HUES64 (cell line): ENCODE measurements at regions not wholly inside any gene's neighbourhood (a gene's known extent, or its start where the extent isn't known, plus 50 kb on each side); places are given as distances from the start of the nearest gene placed in this dataset.
"Not testable (repeated sequence)": the region's sequence is repeated elsewhere in the genome, so short reads cannot be mapped to it uniquely, and the experiment has no call there.

Experiments used
- H3K27ac ChIP-seq: 2 replicates; pipeline ENCODE4 v1.7.0; 2013; ENCODE audit warnings: low read depth, low read length, inconsistent platforms
- H3K27me3 ChIP-seq: 2 replicates; pipeline ENCODE4 v1.6.1; 2013; ENCODE audit warnings: mild to moderate bottlenecking, low read length; ENCODE audit not compliant: insufficient read depth
- H3K36me3 ChIP-seq: 2 replicates; pipeline ENCODE4 v1.6.1; 2013; ENCODE audit warnings: mild to moderate bottlenecking, low read length; ENCODE audit not compliant: insufficient read depth
- H3K4me1 ChIP-seq: 2 replicates; pipeline ENCODE4 v1.6.1; 2013; ENCODE audit warnings: mild to moderate bottlenecking, low read length, moderate library complexity; ENCODE audit not compliant: insufficient read depth
- H3K4me3 ChIP-seq: 2 replicates; pipeline ENCODE4 v1.5.1; 2013; ENCODE audit warnings: mild to moderate bottlenecking, low read length, moderate library complexity
- H3K9ac ChIP-seq: 2 replicates; pipeline ENCODE4 v1.6.1; 2013; ENCODE audit warnings: mild to moderate bottlenecking, low read depth, low read length
- H3K9me3 ChIP-seq: 2 replicates; pipeline ENCODE4 v1.6.1; 2013; ENCODE audit warnings: low read depth, low read length; ENCODE audit not compliant: insufficient read depth
- WGBS: fragments of 150-250, 120-280 bp; methylation state at CpG from one replicate; pipeline ENCODE4 v1.1.7; 2013; ENCODE audit warnings: missing lambda C conversion rate; 5-methylcytosine and 5-hydroxymethylcytosine counted together

- H3K9ac ChIP-seq, result no peak overlapping the region
- H3K9me3 ChIP-seq, result no peaks in the 10 kb centered on the region
- H3K36me3 ChIP-seq, result no peaks in the 10 kb centered on the region
- H3K27me3 ChIP-seq, result no peaks in the 10 kb centered on the region
- no peaks in the 10 kb centered on the region for H3K4me1 ChIP-seq
- no peak overlapping the region for H3K4me3 ChIP-seq
- WGBS, result 89% methylated on average over 2 of the region's 3 CpGs
- H3K27ac ChIP-seq, result no peak overlapping the region
Observed at GRCh38 chr2:131641414-131642206, 113.9 kb downstream of the CCDC74A start.

DNA sequence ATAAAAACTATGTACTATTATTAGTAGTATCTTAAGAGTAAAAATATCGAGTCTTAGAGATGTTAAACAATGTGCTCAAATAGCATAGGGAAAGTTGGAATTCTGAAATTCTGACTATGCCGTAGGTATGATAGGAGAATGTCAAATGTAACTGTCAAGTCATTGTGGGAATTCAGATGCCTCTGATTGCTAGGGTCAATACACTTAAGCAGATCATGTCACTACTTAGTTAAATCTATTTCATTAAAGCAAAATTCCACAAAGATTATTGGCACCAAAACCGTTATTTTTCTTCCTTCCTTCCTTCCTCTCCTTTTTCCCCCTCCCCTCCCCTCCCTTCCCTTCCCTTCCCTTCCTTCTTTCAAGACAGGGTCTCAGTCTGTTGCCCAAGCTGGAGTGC is 115.5 kb downstream of the CCDC74A start:
- not testable (repeated sequence) for H3K9me3 ChIP-seq, H3K9ac ChIP-seq, H3K4me1 ChIP-seq, H3K4me3 ChIP-seq, H3K36me3 ChIP-seq, H3K27ac ChIP-seq, H3K27me3 ChIP-seq
- WGBS, result 86% methylated on average over 3 of the region's 3 CpGs

GRCh38 chr2:131645177-131645765 is 117.6 kb downstream of the CCDC74A start:
- H3K9me3 ChIP-seq, result no peaks in the 10 kb centered on the region
- no peak overlapping the region for H3K27ac ChIP-seq
- H3K27me3 ChIP-seq, result no peaks in the 10 kb centered on the region
- no peak overlapping the region for H3K4me3 ChIP-seq
- no peaks in the 10 kb centered on the region for H3K36me3 ChIP-seq
- 94% methylated on average over 14 of the region's 14 CpGs for WGBS
- no peak overlapping the region for H3K9ac ChIP-seq
- no peaks in the 10 kb centered on the region for H3K4me1 ChIP-seq

- not testable (repeated sequence) for H3K36me3 ChIP-seq, H3K4me1 ChIP-seq, H3K27ac ChIP-seq, H3K9me3 ChIP-seq, H3K9ac ChIP-seq, H3K4me3 ChIP-seq, H3K27me3 ChIP-seq
- WGBS, result 95% methylated on average over 15 of the region's 15 CpGs
Observed at GRCh38 chr2:131646220-131646619, 118.5 kb downstream of the CCDC74A start.

DNA sequence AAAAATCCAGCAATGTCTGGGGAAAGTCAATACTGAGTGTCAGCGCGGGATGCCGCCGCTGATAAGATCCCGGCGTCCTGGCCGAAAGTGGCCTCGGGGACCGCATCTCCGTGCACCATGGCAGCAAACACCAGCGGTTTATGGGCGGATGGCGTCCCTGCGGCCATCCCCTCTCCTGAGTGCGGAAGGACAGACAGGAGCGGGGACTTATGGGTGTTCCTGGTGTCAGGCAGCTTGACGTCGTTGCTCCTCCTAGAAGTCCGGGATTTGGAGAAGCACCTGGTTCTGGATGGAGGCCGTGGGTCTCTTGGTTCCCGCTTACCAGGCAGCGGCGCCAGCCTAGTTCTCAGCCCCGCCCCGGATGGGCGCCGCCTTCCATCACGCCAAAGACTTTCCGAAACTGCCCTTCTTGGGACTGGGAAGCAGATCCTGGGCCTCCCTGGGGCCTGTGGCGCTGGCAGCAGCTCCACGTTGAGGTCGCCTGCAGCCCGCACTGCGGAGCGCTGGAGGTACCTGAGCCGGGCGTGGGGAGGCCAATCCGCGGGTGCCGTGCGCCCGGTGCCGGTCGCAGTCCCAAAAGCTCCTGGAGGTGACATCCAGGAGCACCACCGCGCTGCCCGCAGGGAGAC is 119.1 kb downstream of the CCDC74A start:
- WGBS, result 94% methylated on average over 47 of the region's 47 CpGs
- Histone ChIP-seq H3K27ac (no peak overlapping the region), H3K9ac (no peak overlapping the region)

GRCh38 chr2:131648565-131648964 is 120.9 kb downstream of the CCDC74A start:
- H3K4me3 ChIP-seq, H3K9ac ChIP-seq, H3K27ac ChIP-seq, H3K27me3 ChIP-seq, H3K36me3 ChIP-seq, H3K4me1 ChIP-seq, H3K9me3 ChIP-seq: not testable (repeated sequence)
- WGBS, result 84% methylated on average over 3 of the region's 3 CpGs

More for the DNA sequence above, 119.1 kb downstream of the CCDC74A start:
- H3K27me3 ChIP-seq, result no peaks in the 10 kb centered on the region
- H3K9me3 ChIP-seq, result no peaks in the 10 kb centered on the region
- H3K4me3 ChIP-seq, result no peak overlapping the region
- H3K36me3 ChIP-seq, result no peaks in the 10 kb centered on the region
- H3K4me1 ChIP-seq, result no peaks in the 10 kb centered on the region

DNA sequence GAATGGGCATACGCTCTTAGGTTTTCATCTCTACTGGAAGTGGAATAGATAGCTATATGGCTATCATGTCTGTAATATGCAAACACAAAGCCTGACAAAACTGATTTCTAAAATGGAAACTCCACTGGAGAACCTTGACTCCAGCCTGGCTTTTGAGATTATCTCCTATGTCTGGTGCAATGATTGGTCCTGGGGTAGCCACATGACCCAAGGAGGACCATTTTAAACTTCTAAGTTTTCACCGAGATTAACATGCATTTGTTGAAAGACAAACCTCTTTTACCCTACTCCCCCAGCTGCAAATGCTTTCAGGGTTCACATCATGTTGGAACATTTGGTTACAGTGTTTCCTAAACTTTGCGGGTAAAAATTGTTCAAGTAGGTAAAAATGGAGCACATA is 124.6 kb downstream of the CCDC74A start:
- not testable (repeated sequence) for H3K27me3 ChIP-seq, H3K9ac ChIP-seq, H3K4me1 ChIP-seq, H3K4me3 ChIP-seq, H3K9me3 ChIP-seq, H3K36me3 ChIP-seq, H3K27ac ChIP-seq
- WGBS, result 69% methylated on average over 2 of the region's 3 CpGs

GRCh38 chr2:131654107-131654506 is 126.4 kb downstream of the CCDC74A start:
- 96% methylated on average over 2 of the region's 2 CpGs for WGBS
- not testable (repeated sequence) for H3K4me1 ChIP-seq, H3K27ac ChIP-seq, H3K36me3 ChIP-seq, H3K9me3 ChIP-seq, H3K9ac ChIP-seq, H3K27me3 ChIP-seq, H3K4me3 ChIP-seq

DNA sequence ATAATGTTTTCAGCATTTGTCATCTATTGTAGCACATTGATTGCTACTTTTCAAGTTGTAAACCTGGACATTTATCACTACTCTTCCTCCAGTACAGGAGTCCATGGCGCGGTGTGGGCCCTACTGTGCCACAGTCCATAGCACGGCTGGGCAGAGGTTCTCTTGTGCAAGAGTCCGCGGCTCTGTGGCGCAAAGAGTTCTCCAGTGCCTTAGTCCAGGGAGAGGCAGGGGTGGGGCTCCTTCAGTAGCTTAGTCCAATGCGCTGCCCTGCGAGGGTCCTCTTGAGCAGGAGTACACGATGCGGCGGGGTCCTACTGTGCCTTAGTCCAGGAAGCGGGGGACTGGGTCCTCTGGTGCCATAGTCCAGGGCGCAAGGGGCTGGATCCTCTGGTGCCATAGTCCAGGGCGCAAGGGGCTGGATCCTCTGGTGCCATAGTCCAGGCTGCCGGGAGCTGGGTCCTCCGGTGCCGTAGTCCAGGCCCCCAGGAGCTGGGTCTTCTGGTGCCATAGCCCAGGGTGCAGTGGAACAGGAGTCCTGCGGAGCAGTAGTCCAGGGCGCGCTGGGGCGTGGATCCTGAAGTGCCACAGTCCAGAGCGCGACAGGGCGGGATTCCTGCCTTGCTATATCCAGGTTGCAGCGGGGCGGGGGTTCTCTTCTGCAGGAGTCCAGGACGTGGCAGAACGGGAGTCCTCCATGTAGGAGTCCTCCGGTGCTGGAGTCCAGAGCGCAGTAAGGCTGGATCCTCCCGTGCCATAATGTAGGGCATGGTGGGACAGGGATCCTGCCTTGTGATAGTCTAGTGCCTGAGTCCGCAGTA is 129.3 kb downstream of the CCDC74A start:
- Histone ChIP-seq H3K4me3 (no peak overlapping the region), H3K27ac (no peak overlapping the region), H3K4me1 (no peaks in the 10 kb centered on the region), H3K9me3 (no peaks in the 10 kb centered on the region), H3K27me3 (no peaks in the 10 kb centered on the region), H3K36me3 (no peaks in the 10 kb centered on the region), H3K9ac (no peak overlapping the region)
- 93% methylated on average over 32 of the region's 32 CpGs for WGBS

DNA sequence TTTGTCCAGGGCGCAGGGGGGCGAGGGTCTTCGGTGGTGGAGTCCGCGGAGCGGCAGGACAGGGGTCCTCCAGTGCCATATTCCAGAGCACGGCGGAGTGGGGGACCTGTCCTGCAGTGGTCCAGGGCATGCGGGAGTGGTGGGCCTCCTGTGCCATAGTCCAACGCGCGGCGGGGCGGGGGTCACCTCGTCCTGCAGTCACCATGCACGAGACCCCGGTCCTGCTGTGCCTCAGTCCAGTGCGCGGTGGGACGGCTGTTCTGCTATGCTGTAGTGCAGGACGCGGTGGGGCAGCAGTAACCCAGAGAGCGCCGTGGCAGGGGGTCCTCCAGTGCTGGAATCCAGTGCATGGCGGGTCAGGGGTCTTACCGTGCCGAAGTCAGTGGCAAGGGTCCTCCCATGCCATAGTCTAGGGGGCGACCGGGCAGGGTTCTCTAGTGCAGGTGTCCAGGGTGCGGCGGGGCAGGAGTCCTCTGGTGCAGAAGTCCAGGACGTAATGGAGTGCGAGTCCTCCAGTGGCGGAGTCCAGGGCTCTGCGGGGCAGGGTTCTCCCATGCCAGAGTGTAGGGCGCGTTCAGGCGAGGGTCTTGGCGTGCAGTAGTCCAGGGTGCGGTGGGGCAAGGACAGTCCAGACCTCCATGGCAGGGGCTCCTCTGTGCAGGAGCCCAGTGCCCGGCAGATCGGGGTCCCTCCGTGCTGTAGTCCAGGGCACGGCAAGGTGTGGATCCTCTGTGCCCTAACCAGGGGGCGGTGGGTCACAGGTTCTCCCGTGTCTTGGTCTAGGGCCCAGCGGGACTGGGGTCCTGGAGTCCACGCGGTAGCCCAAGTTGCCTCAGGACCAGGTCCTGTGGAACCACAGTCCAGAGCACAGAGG is 130.4 kb downstream of the CCDC74A start:
- Histone ChIP-seq H3K4me3 (no peak overlapping the region), H3K9me3 (no peaks in the 10 kb centered on the region), H3K36me3 (no peaks in the 10 kb centered on the region), H3K4me1 (no peaks in the 10 kb centered on the region), H3K27me3 (no peaks in the 10 kb centered on the region), H3K9ac (no peak overlapping the region), H3K27ac (no peak overlapping the region)
- 96% methylated on average over 49 of the region's 49 CpGs for WGBS
